Epithelial cell of proximal tubule (primary cell): ENCODE measurements at regions not wholly inside any gene's neighbourhood (a gene's known extent, or its start where the extent isn't known, plus 50 kb on each side); places are given as distances from the start of the nearest gene placed in this dataset.

Source experiments
- DNase-seq: peaks from one replicate; pipeline ENCODE4 v3.0.0-alpha.2; 2011; ENCODE audit warnings: low read depth
- H3K4me3 ChIP-seq: 2 replicates; pipeline ENCODE4 v1.5.1; 2011; ENCODE audit warnings: low read depth, mild to moderate bottlenecking, low read length
- TF ChIP-seq, protein P1 (sequence below): conservative IDR thresholded peaks from 2 replicates; pipeline ENCODE4 v1.5.1; 2012; ENCODE audit warnings: low read depth, mild to moderate bottlenecking, low read length

DNA sequence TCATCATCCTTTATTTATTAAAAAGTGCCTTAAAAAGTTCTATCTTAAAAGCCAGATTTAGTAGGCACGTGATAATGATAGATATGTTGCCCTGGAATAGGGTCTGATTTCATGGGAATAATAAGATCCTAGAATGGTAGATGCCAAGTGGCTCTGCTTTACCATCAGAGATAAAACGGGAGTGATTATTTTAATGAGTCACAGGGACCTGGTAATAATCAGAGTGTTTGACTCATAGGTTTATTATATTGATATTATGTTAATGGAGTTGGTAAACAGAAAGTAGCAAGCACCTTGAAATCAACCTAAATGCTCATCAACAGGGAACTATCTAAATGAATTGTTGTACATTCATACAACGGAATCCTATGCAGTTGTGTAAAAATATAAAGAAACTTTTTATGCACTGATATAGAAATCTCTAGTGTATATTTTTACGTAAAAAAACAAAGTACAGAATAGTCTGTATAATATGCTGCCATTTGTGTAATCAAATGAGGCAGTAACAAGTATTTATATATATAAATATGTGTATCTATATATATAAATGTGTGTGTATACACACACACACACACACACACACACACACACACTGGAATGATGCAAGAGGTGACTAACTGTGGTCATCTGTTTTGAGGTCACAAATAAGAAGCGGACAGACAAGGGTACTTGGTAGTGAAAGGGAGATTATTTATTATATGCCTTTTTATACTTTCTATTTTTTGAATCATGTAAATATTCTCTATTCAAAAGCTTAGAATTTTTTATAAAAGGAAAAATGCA, 78.6 kb upstream of the DYNC1I1 start:
- TF ChIP-seq, protein P1, sequence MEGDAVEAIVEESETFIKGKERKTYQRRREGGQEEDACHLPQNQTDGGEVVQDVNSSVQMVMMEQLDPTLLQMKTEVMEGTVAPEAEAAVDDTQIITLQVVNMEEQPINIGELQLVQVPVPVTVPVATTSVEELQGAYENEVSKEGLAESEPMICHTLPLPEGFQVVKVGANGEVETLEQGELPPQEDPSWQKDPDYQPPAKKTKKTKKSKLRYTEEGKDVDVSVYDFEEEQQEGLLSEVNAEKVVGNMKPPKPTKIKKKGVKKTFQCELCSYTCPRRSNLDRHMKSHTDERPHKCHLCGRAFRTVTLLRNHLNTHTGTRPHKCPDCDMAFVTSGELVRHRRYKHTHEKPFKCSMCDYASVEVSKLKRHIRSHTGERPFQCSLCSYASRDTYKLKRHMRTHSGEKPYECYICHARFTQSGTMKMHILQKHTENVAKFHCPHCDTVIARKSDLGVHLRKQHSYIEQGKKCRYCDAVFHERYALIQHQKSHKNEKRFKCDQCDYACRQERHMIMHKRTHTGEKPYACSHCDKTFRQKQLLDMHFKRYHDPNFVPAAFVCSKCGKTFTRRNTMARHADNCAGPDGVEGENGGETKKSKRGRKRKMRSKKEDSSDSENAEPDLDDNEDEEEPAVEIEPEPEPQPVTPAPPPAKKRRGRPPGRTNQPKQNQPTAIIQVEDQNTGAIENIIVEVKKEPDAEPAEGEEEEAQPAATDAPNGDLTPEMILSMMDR = no peak
- DNase-seq = no peak
- H3K4me3 ChIP-seq = no peak overlapping the region

DNA sequence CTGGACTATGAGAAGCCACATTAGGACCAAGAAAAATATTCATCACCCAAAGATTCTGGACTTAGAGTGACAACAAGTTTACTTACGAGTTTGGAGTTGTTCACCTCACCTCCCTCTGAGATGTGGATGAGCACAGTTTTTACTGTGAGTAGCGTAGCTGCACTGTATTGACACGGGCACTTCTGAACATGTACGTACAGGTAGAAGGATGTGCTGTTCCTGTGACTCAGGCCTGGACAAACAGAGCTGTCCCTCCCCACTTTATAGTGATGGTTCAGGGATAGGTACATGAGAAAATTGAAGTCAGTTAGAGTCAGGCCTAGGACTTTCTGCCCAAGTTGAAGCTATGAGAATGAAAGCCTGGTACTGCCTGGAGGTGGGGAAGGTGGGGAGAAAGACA, 80.9 kb upstream of the DYNC1I1 start:
- TF ChIP-seq, protein P1 = no peak
- DNase-seq = no peak
- H3K4me3 ChIP-seq = no peak overlapping the region

DNA sequence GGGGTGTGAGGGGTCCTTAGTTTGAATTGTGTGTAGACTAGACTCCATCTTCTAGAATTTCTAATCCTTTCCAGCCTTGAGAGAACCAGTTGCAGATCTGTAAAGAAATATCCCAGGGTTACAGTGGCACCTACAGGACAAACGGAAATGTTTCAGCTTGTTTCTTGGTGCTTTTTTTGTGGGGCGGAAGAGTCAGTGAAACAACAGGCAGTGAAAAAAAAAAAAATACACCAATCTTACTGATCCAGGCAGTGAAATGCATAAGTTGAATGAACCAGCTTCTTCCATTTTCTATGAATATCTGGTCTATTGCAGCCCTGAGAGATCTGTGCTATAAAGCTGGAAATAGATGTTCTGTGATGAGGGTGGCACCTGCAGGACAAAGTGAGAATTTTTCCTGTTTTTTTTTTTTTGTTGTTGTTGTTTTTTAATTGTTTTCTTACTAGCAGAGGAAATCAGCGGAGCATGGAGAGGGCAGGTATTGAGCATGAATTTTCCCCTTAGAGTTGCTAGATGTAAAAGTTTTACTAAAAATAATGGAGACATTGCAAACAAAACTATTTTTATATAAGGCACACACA, 81.9 kb upstream of the DYNC1I1 start:
- DNase-seq = peak; percentile 31
- H3K4me3 ChIP-seq = no peak overlapping the region
- TF ChIP-seq, protein P1 = peak; percentile 63

DNA sequence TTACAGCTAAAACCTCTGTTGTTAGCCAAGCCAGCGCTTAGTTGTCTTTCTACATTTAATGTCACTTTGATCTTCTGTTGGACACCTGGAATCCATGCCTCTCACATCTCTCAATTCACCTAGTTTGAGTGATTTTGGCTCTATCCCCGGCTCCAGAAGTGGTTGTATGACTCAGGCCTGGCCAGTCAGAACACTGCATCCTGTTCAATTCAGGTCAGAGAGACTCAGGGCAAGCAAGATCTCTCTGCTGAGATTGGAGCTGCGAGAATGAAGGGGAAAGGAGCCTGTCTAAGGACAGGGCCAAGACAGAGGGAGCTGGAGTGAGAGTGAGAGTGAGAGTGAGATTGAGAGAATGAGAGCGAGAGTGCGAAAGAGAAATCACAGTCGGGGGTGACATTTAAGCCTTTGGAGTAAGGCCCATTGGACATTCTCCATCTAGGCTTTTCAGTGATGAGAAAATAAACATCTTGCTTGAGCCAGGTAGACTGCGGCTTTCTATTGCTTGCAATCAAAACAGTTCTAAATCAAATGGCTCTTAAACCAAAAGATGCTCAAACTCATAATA, 83.3 kb upstream of the DYNC1I1 start:
- H3K4me3 ChIP-seq = no peak overlapping the region
- DNase-seq = no peak
- TF ChIP-seq, protein P1 = no peak

DNA sequence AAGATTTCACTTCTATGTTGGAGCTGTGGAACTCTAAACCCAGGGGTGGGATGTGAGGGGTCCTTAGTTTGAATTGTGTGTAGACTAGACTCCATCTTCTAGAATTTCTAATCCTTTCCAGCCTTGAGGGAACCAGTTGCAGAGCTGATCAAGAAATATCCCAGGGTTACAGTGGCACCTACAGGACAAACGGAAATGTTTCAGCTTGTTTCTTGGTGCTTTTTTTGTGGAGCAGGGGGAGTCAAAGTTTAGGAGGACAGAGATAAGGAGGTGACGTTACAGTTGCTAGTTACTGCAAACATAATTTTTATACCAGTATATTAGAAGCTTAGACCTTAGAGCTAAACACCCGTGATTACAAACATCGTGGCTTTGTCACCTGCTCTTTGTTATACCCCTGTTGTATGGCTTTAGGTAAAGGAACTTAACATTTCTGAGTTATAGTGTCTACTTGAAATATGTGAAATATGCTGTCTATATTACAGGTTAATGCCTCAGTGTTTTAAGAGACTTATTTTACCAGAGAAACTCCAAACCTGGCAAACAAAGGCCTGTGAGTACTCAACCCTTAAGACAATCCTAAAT, 84.5 kb upstream of the DYNC1I1 start:
- no peak overlapping the region for H3K4me3 ChIP-seq
- DNase-seq = no peak
- TF ChIP-seq, protein P1 = peak; percentile 56

DNA sequence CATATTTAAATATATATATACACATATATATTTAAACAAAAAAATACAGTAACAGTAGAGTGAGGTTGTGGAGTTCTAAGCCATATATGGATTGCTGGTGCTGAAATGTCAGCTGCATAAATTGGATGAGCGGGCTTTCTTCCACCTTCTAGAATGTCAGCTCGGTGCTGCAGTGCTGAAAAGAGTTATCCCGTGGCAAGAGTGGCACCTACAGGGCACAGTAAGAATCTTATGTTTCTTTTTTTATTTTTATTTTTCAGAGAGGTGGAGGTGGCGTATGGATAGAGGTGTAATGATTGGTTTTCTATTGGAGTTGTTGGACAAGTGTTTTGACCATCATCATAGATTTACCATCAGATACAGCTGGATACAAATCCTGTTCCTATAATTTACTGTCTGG, 86.2 kb upstream of the DYNC1I1 start:
- no peak for DNase-seq
- no peak overlapping the region for H3K4me3 ChIP-seq
- TF ChIP-seq, protein P1 = peak; percentile 70
